Retinal pigment epithelial cell (primary cell): ENCODE measurements at regions not wholly inside any gene's neighbourhood (a gene's known extent, or its start where the extent isn't known, plus 50 kb on each side); places are given as distances from the start of the nearest gene placed in this dataset.

Source experiments
- DNase-seq: peaks from one replicate; pipeline ENCODE4 v3.0.0-alpha.2; 2010; ENCODE audit warnings: low read depth
- H3K4me3 ChIP-seq: 2 replicates; pipeline ENCODE4 v1.5.1; 2011; ENCODE audit warnings: mild to moderate bottlenecking, low read length, control low read depth, moderate library complexity
- CTCF ChIP-seq: conservative IDR thresholded peaks from 2 replicates; pipeline ENCODE4 v1.5.1; 2011; ENCODE audit warnings: low read depth, low read length, control low read depth, inconsistent platforms

DNA sequence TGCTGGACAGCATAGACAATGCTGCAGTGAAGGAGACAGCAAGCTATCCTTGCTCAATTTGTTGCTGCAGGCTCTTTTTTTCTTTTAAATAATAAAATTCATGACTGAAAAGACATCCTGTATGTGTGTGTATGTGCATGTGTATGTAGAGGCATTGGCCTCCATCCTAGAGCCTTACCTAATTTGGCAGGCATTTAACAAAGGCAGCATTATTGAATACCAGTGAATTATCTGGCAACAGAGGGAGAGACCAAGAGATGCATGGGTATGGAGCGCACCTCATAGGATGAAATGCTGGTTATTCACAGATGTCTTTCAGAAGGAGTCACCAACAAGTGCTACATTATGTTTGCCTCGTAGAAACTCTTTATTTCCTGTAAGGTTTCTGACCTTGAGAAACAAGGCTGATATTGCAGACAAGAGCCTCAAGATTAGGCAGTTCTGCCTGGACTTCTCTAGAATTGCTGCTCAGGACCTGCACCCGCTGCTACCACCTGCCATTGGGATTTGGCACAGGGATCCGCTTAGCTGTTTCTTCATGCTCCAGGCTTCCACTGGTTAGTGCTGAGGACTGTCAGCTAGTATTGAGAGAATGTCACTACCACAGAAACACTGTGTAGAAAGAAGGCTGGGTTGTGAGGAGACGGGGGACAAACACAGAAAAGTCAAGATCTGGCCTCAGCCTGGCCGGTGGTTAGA is 247.7 kb upstream of the RFX3 start:
- H3K4me3 ChIP-seq: no peak overlapping the region
- DNase-seq: no peak
- TF ChIP-seq CTCF: no peak

GRCh38 chr9:3769646-3770045 is 243.8 kb upstream of the RFX3 start:
- no peak for DNase-seq

DNA sequence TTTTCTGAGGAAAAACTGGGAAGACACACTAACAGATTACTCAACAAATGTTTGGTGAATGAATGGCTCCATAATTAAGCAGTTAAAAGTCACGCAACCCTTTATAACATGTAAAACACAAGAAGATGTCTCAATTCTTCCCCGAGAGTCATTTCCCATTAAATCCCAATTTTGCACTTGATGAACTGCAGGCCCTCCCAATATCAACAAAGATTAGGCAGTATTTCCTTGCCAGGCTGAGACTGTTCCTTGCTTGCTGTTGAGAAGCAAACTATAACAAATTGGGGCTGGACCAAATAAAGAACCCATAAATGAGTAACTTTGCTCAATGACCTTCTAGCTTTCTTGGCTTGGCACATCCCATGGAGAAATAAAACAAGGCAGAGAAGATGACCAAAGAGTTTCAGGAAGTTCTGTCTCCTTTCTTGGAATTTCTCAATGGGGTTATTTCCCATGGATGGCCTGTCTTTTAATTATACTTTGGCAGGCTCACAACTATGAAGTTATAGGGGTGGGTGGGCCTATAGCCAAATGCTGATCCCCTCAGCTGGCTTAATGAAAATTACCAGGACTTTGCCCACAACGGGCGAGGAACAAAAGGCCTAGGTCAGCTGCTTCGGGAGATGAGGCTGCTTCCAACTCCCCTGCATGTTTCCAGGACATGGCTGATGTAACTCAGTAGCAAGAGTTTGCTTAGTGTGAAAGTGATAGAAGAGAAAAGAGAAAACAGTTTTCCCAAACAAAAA is 243.1 kb upstream of the RFX3 start:
- TF ChIP-seq CTCF: no peak
- no peak overlapping the region for H3K4me3 ChIP-seq
- no peak for DNase-seq

More at GRCh38 chr9:3769646-3770045, 243.8 kb upstream of the RFX3 start:
- H3K4me3 ChIP-seq: no peak overlapping the region
- TF ChIP-seq CTCF: no peak

GRCh38 chr9:3768286-3768685 is 242.5 kb upstream of the RFX3 start:
- no peak for DNase-seq
- H3K4me3 ChIP-seq: no peak overlapping the region
- no peak for TF ChIP-seq CTCF

DNA sequence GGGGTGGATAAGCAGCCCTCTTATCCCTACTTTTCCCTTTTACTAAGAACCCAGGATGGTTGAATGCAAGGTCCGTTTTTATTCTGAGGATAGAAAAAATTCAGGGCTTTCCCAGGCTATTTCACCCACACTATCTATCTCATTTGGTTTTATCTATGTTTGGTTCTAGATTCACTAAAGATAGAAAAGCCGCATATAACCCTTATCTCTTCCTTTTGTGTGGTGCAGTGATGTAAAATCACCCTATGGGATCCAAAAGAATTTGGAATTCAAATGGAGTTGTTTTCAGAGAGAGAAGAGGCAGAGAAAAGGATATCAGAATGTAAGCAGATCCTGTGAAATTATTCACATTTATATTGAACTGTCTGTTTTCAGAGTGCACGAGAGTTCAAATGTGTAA is 236.3 kb upstream of the RFX3 start:
- no peak for DNase-seq
- no peak overlapping the region for H3K4me3 ChIP-seq
- TF ChIP-seq CTCF: no peak

DNA sequence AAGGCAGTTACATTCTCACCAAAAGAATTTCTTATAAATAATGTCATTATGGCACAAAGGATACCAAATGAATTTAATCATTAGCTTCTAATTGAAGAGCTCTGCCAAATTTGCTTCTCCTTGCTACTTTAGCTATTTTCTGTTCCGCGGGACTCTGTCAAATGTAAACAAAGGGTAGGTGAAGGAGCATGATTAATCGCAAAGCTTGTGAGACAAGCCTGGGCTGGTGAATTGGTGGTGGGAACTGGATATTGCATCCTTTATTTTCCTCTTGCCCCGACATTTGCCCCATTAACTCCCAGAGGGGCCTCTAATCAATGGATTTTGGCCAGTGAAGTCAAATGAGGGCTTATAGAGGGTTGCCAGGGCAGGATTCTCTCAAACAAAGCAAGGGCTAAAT is 234.2 kb upstream of the RFX3 start:
- TF ChIP-seq CTCF: no peak
- no peak for DNase-seq
- no peak overlapping the region for H3K4me3 ChIP-seq
